K562 (cell line): ENCODE measurements at regions not wholly inside any gene's neighbourhood (a gene's known extent, or its start where the extent isn't known, plus 50 kb on each side); places are given as distances from the start of the nearest gene placed in this dataset.

Source experiments
- RBFOX2 ChIP-seq: fragments of 200-400 bp; formaldehyde crosslinking; IDR thresholded peaks from 2 replicates; pipeline ENCODE4 v1.6.1; 2017; ENCODE audit warnings: low read depth, mild to moderate bottlenecking, low read length, moderate library complexity
- RFX7 ChIP-seq: fragments of 250-450 bp; sonication (Bioruptor Pico); IDR thresholded peaks from 2 replicates; pipeline ENCODE4 v1.5.1; 2021; ENCODE audit warnings: mild to moderate bottlenecking
- ZC3H11A ChIP-seq: IDR thresholded peaks from 2 replicates; pipeline ENCODE4 v1.6.1; 2012; ENCODE audit warnings: low read depth, low read length, improper control_type of control experiment
- TF ChIP-seq, protein P1 (sequence below): fragments of 450-650 bp; IDR thresholded peaks from 2 replicates; pipeline ENCODE4 v1.6.1; 2016; ENCODE audit warnings: mild to moderate bottlenecking, moderate library complexity
- TF ChIP-seq, protein P2 (sequence below): fragments of 250-450 bp; sonication (Bioruptor Pico); IDR thresholded peaks from 2 replicates; pipeline ENCODE4 v1.6.1; 2021; ENCODE audit warnings: mild to moderate bottlenecking
- TF ChIP-seq, protein P3 (sequence below): fragments of 450-650 bp; conservative IDR thresholded peaks from 2 replicates; pipeline ENCODE4 v1.6.1; 2016; ENCODE audit warnings: missing genetic modification characterization, low read depth, mild to moderate bottlenecking, missing compliant biosample characterization, moderate library complexity

DNA sequence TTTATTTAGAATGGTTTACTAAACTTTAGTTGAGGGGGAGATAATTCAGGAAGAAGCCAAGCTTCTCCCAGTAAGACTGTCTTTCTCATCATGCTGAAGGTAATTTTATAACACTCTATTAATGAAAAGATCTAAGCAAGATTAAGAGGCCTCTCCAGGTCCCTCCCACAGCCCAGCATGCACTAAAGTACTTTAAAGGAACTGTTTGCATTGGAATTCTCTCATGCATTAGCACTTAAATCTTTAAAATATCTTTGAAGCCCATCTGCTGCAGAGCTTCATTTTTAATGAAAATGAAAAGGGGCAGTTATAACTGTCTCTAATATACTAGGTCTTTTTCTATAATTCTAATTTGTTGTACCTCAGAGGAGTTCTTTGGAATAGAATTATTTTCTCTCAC, 1379.1 kb upstream of the ADGRL4 start (continued):
- TF ChIP-seq, protein P1, sequence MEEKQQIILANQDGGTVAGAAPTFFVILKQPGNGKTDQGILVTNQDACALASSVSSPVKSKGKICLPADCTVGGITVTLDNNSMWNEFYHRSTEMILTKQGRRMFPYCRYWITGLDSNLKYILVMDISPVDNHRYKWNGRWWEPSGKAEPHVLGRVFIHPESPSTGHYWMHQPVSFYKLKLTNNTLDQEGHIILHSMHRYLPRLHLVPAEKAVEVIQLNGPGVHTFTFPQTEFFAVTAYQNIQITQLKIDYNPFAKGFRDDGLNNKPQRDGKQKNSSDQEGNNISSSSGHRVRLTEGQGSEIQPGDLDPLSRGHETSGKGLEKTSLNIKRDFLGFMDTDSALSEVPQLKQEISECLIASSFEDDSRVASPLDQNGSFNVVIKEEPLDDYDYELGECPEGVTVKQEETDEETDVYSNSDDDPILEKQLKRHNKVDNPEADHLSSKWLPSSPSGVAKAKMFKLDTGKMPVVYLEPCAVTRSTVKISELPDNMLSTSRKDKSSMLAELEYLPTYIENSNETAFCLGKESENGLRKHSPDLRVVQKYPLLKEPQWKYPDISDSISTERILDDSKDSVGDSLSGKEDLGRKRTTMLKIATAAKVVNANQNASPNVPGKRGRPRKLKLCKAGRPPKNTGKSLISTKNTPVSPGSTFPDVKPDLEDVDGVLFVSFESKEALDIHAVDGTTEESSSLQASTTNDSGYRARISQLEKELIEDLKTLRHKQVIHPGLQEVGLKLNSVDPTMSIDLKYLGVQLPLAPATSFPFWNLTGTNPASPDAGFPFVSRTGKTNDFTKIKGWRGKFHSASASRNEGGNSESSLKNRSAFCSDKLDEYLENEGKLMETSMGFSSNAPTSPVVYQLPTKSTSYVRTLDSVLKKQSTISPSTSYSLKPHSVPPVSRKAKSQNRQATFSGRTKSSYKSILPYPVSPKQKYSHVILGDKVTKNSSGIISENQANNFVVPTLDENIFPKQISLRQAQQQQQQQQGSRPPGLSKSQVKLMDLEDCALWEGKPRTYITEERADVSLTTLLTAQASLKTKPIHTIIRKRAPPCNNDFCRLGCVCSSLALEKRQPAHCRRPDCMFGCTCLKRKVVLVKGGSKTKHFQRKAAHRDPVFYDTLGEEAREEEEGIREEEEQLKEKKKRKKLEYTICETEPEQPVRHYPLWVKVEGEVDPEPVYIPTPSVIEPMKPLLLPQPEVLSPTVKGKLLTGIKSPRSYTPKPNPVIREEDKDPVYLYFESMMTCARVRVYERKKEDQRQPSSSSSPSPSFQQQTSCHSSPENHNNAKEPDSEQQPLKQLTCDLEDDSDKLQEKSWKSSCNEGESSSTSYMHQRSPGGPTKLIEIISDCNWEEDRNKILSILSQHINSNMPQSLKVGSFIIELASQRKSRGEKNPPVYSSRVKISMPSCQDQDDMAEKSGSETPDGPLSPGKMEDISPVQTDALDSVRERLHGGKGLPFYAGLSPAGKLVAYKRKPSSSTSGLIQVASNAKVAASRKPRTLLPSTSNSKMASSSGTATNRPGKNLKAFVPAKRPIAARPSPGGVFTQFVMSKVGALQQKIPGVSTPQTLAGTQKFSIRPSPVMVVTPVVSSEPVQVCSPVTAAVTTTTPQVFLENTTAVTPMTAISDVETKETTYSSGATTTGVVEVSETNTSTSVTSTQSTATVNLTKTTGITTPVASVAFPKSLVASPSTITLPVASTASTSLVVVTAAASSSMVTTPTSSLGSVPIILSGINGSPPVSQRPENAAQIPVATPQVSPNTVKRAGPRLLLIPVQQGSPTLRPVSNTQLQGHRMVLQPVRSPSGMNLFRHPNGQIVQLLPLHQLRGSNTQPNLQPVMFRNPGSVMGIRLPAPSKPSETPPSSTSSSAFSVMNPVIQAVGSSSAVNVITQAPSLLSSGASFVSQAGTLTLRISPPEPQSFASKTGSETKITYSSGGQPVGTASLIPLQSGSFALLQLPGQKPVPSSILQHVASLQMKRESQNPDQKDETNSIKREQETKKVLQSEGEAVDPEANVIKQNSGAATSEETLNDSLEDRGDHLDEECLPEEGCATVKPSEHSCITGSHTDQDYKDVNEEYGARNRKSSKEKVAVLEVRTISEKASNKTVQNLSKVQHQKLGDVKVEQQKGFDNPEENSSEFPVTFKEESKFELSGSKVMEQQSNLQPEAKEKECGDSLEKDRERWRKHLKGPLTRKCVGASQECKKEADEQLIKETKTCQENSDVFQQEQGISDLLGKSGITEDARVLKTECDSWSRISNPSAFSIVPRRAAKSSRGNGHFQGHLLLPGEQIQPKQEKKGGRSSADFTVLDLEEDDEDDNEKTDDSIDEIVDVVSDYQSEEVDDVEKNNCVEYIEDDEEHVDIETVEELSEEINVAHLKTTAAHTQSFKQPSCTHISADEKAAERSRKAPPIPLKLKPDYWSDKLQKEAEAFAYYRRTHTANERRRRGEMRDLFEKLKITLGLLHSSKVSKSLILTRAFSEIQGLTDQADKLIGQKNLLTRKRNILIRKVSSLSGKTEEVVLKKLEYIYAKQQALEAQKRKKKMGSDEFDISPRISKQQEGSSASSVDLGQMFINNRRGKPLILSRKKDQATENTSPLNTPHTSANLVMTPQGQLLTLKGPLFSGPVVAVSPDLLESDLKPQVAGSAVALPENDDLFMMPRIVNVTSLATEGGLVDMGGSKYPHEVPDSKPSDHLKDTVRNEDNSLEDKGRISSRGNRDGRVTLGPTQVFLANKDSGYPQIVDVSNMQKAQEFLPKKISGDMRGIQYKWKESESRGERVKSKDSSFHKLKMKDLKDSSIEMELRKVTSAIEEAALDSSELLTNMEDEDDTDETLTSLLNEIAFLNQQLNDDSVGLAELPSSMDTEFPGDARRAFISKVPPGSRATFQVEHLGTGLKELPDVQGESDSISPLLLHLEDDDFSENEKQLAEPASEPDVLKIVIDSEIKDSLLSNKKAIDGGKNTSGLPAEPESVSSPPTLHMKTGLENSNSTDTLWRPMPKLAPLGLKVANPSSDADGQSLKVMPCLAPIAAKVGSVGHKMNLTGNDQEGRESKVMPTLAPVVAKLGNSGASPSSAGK = no peak
- TF ChIP-seq ZC3H11A = no peak
- TF ChIP-seq RBFOX2 = no peak
- TF ChIP-seq, protein P2, sequence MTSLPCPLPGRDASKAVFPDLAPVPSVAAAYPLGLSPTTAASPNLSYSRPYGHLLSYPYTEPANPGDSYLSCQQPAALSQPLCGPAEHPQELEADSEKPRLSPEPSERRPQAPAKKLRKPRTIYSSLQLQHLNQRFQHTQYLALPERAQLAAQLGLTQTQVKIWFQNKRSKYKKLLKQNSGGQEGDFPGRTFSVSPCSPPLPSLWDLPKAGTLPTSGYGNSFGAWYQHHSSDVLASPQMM (CRISPR knock-in tag) = no peak
- TF ChIP-seq, protein P3, sequence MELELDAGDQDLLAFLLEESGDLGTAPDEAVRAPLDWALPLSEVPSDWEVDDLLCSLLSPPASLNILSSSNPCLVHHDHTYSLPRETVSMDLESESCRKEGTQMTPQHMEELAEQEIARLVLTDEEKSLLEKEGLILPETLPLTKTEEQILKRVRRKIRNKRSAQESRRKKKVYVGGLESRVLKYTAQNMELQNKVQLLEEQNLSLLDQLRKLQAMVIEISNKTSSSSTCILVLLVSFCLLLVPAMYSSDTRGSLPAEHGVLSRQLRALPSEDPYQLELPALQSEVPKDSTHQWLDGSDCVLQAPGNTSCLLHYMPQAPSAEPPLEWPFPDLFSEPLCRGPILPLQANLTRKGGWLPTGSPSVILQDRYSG = no peak
- TF ChIP-seq RFX7 (CRISPR knock-in tag) = no peak
